Neutrophil (primary cell): ENCODE measurements at regions not wholly inside any gene's neighbourhood (a gene's known extent, or its start where the extent isn't known, plus 50 kb on each side); places are given as distances from the start of the nearest gene placed in this dataset.

Experiments used
- H3K27ac ChIP-seq: fragments of 200-600 bp; sonication (generic); 2 replicates; pipeline ENCODE4 v1.5.1; 2016; ENCODE audit warnings: mild to moderate bottlenecking, moderate library complexity
- H3K27me3 ChIP-seq: fragments of 200-600 bp; sonication (generic); 2 replicates; pipeline ENCODE4 v1.6.0; 2016; ENCODE audit warnings: mild to moderate bottlenecking
- H3K36me3 ChIP-seq: fragments of 200-600 bp; sonication (generic); 2 replicates; pipeline ENCODE4 v1.5.1; 2017
- H3K4me1 ChIP-seq, 2 experiments: fragments of 200-600 bp in 1 of 2; sonication (generic) in 1 of 2; 1 replicate in 1 of 2; 2 replicates in 1 of 2; pipeline versions ENCODE4 v1.5.1 to v1.6.1; 2013 to 2016; ENCODE audit warnings: low read depth in 1 of 2, low read length in 1 of 2, mild to moderate bottlenecking in 1 of 2, moderate library complexity in 1 of 2; ENCODE audit not compliant: control insufficient read depth in 1 of 2, insufficient read depth in 1 of 2
- H3K4me3 ChIP-seq, 2 experiments: fragments of 200-600 bp in 1 of 2; sonication (generic) in 1 of 2; 1 replicate in 1 of 2; 2 replicates in 1 of 2; pipeline ENCODE4 v1.5.1; 2013 to 2016; ENCODE audit warnings: low read depth in 1 of 2, low read length in 1 of 2, mild to moderate bottlenecking in 1 of 2, moderate library complexity in 1 of 2
- H3K9me3 ChIP-seq: fragments of 200-600 bp; sonication (generic); 2 replicates; pipeline ENCODE4 v1.5.1; 2016
- CTCF ChIP-seq: fragments of 200-600 bp; sonication (generic); IDR thresholded peaks from 2 replicates; pipeline ENCODE4 v1.5.1; 2016; ENCODE audit warnings: antibody characterized with exemption

- H3K4me1 ChIP-seq, result no peaks in the 10 kb centered on the region
- no peaks in the 10 kb centered on the region for H3K36me3 ChIP-seq
- H3K9me3 ChIP-seq, result no peaks in the 10 kb centered on the region
- no peak for TF ChIP-seq CTCF
- H3K27me3 ChIP-seq, result no peaks in the 10 kb centered on the region
- no peak overlapping the region for H3K4me3 ChIP-seq
- H3K27ac ChIP-seq, result no peak overlapping the region
These were observed 260.5 kb upstream of the MYT1L start for GRCh38 chr2:2591542-2591940.

- no peak overlapping the region for H3K4me3 ChIP-seq
- no peaks in the 10 kb centered on the region for H3K36me3 ChIP-seq
- TF ChIP-seq CTCF, result no peak
- H3K9me3 ChIP-seq, result no peaks in the 10 kb centered on the region
- no peaks in the 10 kb centered on the region for H3K4me1 ChIP-seq
- no peaks in the 10 kb centered on the region for H3K27me3 ChIP-seq
- no peak overlapping the region for H3K27ac ChIP-seq
These were observed 259.9 kb upstream of the MYT1L start for GRCh38 chr2:2590841-2591541.

DNA sequence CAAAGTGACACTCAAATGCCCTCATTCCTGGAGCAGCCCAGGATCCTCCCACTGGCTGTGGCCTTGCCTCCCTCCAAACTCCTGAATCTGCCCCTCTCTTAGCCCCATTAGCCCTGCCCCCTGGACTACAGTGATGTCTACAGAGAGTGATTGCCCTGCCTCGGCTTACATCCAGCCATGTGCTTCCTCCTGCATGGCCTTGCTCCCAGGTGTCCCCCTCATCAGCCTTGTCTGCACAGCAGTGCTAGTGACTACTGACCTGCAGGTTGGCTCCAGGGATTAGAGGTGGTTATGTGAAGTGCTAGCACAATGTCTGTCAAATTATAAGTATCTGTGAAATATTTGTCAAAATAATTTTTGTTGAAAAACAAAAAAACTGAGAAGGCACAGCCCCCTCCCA lies 259.1 kb upstream of the MYT1L start:
- no peaks in the 10 kb centered on the region for H3K4me1 ChIP-seq
- H3K27ac ChIP-seq, result no peak overlapping the region
- H3K4me3 ChIP-seq, result no peak overlapping the region
- no peaks in the 10 kb centered on the region for H3K36me3 ChIP-seq
- H3K27me3 ChIP-seq, result no peaks in the 10 kb centered on the region
- TF ChIP-seq CTCF, result no peak
- H3K9me3 ChIP-seq, result no peaks in the 10 kb centered on the region

- TF ChIP-seq CTCF, result no peak
- H3K4me1 ChIP-seq, result no peaks in the 10 kb centered on the region
- no peaks in the 10 kb centered on the region for H3K36me3 ChIP-seq
- H3K4me3 ChIP-seq, result no peak overlapping the region
- H3K27ac ChIP-seq, result no peak overlapping the region
- no peaks in the 10 kb centered on the region for H3K9me3 ChIP-seq
- H3K27me3 ChIP-seq, result no peaks in the 10 kb centered on the region
These were observed 257.7 kb upstream of the MYT1L start for GRCh38 chr2:2588777-2589176.

DNA sequence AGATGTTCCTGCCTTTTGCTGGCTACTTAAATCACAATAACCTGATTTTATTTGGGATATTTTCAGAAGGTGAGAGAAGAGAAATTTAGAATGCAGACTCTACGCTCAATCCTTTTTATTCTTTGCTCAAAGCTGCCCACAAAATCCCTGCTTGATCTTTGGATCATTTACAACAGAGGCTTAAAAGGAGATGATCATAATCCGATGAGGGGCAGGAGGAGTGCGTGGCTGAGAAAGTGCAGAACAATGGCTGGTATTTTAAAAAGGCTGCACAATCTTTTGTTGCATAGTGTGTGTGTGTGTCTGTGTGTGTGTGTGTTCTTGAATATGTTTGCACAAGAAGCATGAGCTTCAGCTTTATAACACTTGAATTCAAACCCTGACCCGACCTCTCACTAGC lies 256.3 kb upstream of the MYT1L start:
- Histone ChIP-seq H3K4me3 (no peak overlapping the region), H3K9me3 (no peaks in the 10 kb centered on the region), H3K27ac (no peak overlapping the region), H3K36me3 (no peaks in the 10 kb centered on the region), H3K4me1 (no peaks in the 10 kb centered on the region), H3K27me3 (no peaks in the 10 kb centered on the region)
- no peak for TF ChIP-seq CTCF
